SK-MEL-5 (cell line): ENCODE measurements at regions not wholly inside any gene's neighbourhood (a gene's known extent, or its start where the extent isn't known, plus 50 kb on each side); places are given as distances from the start of the nearest gene placed in this dataset.

Source experiments
- small RNA-seq, 2 experiments: library from RNA; depleted of rRNA; stranded (forward); fragments of <200 nt; gene quantifications; one replicate each; pipeline ENCODE3, GENCODE V24; 2014

Small RNA genes lying in the stretch of these regions (small RNA-seq; reads per million reads assigned to genes)
- gene RF00002, result 0.08 to 0.62 reads per million in 2 experiments
- 0 reads per million in 2 experiments for gene RF00019
